WTC11 (cell line): ENCODE measurements at regions not wholly inside any gene's neighbourhood (a gene's known extent, or its start where the extent isn't known, plus 50 kb on each side); places are given as distances from the start of the nearest gene placed in this dataset.

Source experiments
- ATAC-seq: fragments of 200-7000 bp; cut with Tn5 transposase; 2 replicates; pipeline ENCODE4 v1.10.0; 2021; ENCODE audit warnings: mild to moderate bottlenecking, moderate library complexity
- CTCF ChIA-PET: fragments of 300-600 bp; sonication (Branson Sonifier 250); formaldehyde crosslinking; loops from one replicate; lab custom pipeline; 2021; ENCODE audit warnings: antibody characterized with exemption; lab: Charles Lee
- POLR2A ChIA-PET: fragments of 350-600 bp; sonication (Branson Sonifier 250); formaldehyde crosslinking; loops from one replicate; lab custom pipeline; 2021; ENCODE audit warnings: antibody characterized with exemption; lab: Charles Lee
- DNase-seq: peaks from one replicate; pipeline ENCODE4 v3.0.0; 2021; ENCODE audit warnings: low spot score
- H3K27ac Mint-ChIP-seq: 2 replicates; pipeline ENCODE4 v1.8.0; 2021; ENCODE audit warnings: mixed read lengths
- H3K27me3 Mint-ChIP-seq: 2 replicates; pipeline ENCODE4 v1.8.0; 2021; ENCODE audit warnings: low read depth, mild to moderate bottlenecking, moderate library complexity, mixed read lengths
- H3K36me3 Mint-ChIP-seq: 2 replicates; pipeline ENCODE4 v1.8.0; 2021; ENCODE audit warnings: mixed read lengths
- H3K4me1 Mint-ChIP-seq: 2 replicates; pipeline ENCODE4 v1.8.0; 2022; ENCODE audit warnings: mixed read lengths
- H3K4me3 Mint-ChIP-seq: 2 replicates; pipeline ENCODE4 v1.8.0; 2021; ENCODE audit warnings: mild to moderate bottlenecking, moderate library complexity, mixed read lengths
- H3K9me3 Mint-ChIP-seq: 2 replicates; pipeline ENCODE4 v1.8.0; 2021; ENCODE audit warnings: mixed read lengths
- NR2C2 ChIP-seq: sonication (generic); formaldehyde crosslinking; IDR thresholded peaks from 2 replicates; pipeline ENCODE4 v1.8.0; 2022; ENCODE audit warnings: mild to moderate bottlenecking, missing genetic modification reagents
- ZMAT4 ChIP-seq: fragments of 250-450 bp; sonication (Bioruptor Pico); IDR thresholded peaks from 2 replicates; pipeline ENCODE4 v1.9.0; 2021; ENCODE audit warnings: mild to moderate bottlenecking
- ZNF317 ChIP-seq: sonication (generic); formaldehyde crosslinking; IDR thresholded peaks from 2 replicates; pipeline ENCODE4 v1.8.1; 2023; ENCODE audit warnings: low read depth, mild to moderate bottlenecking, moderate library complexity, missing genetic modification reagents, borderline replicate concordance

GRCh38 chr1:228685081-228685660 lies 50.1 kb upstream of the RHOU start:
- DNase-seq (no peak), ATAC-seq (no peak)
- Mint-ChIP-seq H3K4me1 (0 out of 2 replicates have a peak, but pooled peaks cover 6% of the 10 kb centered on the region), H3K36me3 (no peaks in the 10 kb centered on the region), H3K27ac (no peak overlapping the region), H3K4me3 (no peak overlapping the region), H3K27me3 (no peaks in the 10 kb centered on the region; the same call in 1 of the 2 replicates), H3K9me3 (no peaks in the 10 kb centered on the region)
- CTCF ChIA-PET = no interaction called here
- POLR2A ChIA-PET = no interaction called here
- TF ChIP-seq ZNF317 (CRISPR knock-in tag) (no peak), NR2C2 (CRISPR knock-in tag) (no peak), ZMAT4 (CRISPR knock-in tag) (no peak)
